Endothelial cell of hepatic sinusoid (primary cell): ENCODE measurements at regions not wholly inside any gene's neighbourhood (a gene's known extent, or its start where the extent isn't known, plus 50 kb on each side); places are given as distances from the start of the nearest gene placed in this dataset.

Experiments
- in situ Hi-C: cut with HindIII; loops from 2 replicates; pipeline ENCODE4 v1.10.0; 2017; ENCODE audit warnings: low sequenced_read_pairs

DNA sequence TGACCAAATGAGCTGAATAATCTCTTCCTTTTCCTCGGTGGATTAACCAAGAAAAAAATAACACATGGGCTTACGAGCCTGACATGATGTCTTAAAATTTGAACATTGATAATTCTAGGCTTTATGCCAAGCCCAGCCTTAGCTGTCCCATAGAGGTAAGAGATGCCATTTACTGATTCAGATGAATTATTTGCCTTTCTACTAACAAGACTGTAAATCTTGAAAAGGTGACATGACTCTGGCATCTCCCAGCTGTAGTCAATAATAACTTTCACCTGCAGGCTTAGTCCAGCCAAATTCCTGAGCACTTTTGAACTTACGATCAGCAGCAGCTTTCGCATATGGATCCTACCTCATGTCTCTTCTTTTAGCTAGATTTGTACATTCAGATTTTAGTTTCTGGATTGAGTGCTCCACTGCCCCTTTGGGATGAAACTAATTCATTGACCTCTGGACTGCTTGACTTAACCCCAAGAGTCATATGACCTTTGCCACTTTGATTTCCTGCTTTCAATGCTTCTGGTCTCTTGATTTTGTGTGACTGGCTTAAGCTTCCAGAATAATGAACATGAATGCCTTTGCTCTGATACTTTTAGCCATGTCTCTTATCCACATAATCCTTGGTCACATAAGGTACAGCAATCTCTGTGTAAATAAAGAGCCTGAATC is 876.4 kb upstream of the SLIT2 start:
- in situ Hi-C loops = no loop called here

DNA sequence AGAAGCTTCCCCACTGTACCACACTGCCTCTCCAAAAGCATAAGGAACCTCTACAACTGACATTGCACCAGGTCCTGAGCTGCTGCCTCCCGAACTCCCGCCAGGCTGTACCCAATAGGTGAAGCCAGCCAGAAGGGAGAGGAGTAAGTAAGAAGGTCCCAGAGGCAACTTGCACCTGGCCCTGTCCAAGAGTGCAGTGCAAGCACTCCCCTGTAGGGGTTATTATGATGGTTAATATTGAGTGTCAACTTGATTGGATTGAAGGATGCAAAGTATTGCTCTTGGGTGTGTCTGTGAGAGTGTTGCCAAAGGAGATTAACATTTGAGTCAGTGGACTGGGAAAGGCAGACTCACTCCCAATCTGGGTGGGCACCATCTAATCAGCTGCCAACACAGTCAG is 879.3 kb upstream of the SLIT2 start:
- in situ Hi-C loops = no loop called here

GRCh38 chr4:19368800-19369199 is 882.9 kb upstream of the SLIT2 start:
- in situ Hi-C loops = no loop called here

DNA sequence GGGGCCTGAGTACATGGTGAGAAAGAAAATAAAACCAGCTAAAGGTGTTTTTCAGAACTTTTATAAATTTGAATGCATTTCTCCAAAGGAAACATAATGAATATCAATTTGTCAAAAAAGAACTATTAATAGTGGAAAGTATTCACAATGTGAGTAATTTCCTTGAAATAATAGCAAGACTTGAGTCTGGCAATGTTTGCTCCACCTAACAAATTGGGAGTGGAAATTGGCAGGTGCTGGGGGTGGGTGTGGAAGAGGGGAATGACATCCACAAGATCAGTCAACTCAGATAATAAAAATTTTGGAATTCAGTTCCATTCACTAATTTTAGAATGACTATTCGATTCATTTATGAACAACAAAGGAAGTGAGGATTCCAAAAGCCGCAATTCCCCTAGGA is 884.8 kb upstream of the SLIT2 start:
- in situ Hi-C loops = no loop called here

GRCh38 chr4:19358015-19358414 is 893.7 kb upstream of the SLIT2 start:
- in situ Hi-C loops = no loop called here

DNA sequence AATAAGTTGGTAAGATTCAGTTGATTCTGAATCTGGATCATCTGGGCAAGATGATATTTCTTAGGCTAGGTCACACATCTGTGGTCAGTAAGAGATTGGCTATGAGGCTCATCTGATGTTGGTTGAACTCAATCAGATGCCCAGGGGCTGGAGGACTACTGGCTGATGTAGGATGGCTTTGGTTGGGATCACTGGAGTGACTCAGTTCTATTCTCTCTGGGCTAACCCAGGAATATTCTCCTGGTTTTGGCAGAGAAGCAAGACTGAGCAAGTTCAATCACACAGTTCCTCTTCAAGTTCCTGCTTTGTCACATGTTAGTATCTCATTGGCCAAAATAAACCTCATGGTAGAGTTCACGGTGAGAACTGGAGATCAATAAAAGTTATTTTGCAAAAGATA is 902.3 kb upstream of the SLIT2 start:
- in situ Hi-C loops = no loop called here

DNA sequence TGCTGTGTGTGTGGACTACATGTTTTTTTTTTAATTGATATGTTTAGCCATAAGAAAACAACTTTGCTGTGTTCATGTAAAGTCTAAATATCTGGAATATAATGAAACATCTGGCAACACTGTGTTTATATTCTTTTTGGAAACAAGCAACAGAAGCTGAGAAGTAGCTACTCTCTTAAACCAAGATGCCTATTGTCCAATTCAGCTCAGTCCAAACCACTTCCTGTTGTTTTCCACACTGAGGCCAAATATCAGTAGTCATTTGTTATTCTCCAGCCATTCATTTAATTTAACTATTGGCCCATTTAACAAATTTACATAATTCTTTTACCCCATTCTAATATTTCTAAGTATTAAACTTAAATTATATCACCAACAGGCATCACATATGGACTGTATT is 903.0 kb upstream of the SLIT2 start:
- in situ Hi-C loops = no loop called here

DNA sequence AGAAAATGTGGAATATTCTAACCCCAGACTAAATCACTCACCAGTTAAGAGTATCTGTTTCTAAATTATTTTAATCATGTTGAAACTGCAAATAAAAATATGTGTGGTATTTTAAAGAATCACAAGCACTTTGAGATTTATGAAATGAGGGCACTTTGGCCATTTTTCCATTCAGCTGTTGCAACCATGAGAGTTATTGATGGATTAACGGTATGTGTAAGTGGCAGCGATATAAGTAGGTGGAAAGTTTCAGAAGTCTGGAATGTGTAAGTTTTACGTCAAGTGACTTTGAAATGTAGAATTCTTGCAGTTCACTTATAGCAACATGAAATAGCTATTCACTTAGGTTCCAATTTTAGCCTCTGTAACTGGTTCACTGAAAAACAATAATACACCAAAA is 905.1 kb upstream of the SLIT2 start:
- in situ Hi-C loops = no loop called here

GRCh38 chr4:19329631-19330030 is 922.1 kb upstream of the SLIT2 start:
- in situ Hi-C loops = no loop called here

GRCh38 chr4:19329077-19329476 is 922.6 kb upstream of the SLIT2 start:
- in situ Hi-C loops = no loop called here

GRCh38 chr4:19327364-19327763 is 924.3 kb upstream of the SLIT2 start:
- in situ Hi-C loops = no loop called here

- in situ Hi-C loops = no loop called here
Observed at GRCh38 chr4:19324184-19324583, 927.5 kb upstream of the SLIT2 start.

DNA sequence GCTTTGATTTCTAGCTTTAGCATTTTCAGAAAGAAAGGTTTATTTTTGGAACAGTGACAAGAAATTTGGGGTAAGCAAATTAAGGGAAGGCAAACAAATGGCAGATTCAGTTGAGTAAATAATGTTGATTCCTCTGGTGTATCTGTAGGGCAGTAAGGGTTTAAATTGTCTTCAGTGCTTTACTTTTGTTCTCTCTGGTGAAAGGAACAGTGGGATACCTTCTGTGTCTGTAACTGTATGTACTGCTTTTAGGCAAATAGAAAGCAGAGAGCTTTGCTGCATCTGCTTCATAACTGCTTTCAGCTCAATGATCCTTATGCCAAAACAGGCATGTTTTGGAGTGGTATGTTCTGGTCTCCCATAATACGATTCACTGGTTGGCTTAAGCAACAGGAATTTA is 932.1 kb upstream of the SLIT2 start:
- in situ Hi-C loops = no loop called here

- in situ Hi-C loops = no loop called here
Observed at GRCh38 chr4:19317377-19317776, 934.3 kb upstream of the SLIT2 start.

- in situ Hi-C loops = no loop called here
Observed at GRCh38 chr4:19314116-19314515, 937.6 kb upstream of the SLIT2 start.

- in situ Hi-C loops = no loop called here
Observed at GRCh38 chr4:19309378-19309777, 942.3 kb upstream of the SLIT2 start.

DNA sequence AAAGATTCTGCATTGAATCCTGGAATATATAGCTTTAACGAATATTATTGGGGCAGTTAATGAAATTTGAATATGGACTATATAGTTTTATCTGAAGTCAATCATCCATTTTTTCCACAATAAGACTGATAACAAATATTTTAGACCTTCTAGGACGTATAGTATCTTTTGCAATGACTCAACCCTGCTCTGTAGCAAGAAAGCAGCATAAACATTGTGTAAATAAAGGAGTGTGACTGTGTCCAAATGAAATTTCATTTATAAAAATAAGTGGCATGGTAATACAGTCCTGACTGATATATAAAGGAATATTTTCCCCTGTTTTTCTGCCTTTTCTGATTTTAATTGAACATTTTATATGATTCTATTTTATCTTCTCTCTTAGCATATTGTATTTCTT is 947.7 kb upstream of the SLIT2 start:
- in situ Hi-C loops = no loop called here

- in situ Hi-C loops = no loop called here
Observed at GRCh38 chr4:19301527-19301926, 950.2 kb upstream of the SLIT2 start.

DNA sequence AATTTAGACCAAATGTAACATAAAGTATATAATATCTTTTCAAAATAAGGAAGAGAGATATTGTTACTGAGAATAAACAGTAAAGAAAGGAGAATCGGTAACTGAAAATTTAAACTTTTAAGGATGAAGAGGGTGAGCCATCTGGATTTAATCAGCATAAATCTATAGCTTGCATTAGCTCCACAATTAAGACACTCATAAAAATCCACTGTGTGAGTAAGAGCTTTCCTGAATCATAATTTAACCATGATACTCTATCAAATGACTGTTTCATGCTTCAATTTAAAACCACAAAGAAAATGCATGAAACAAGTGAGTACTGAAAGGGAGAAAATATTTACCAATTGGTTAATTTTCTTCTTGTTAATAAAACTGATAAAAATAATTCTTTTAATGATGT is 951.5 kb upstream of the SLIT2 start:
- in situ Hi-C loops = no loop called here

DNA sequence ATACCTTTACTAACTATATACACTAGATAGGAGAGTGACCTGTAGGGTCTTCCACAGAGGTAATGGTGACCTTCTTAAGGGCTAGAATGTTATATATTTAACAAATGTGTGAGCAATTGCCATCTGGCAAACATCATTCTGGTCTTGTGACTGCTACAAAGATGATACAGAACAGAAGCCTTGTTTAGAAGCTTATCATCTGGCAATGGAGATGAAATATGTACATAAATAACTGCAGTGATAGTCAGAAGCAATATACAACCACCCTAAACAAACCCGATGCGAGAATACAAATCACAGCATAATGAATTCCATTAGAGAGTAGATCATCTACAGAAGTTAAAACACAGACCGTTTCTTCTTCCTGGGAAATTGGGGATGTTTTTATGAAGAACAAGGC is 952.7 kb upstream of the SLIT2 start:
- in situ Hi-C loops = no loop called here

- in situ Hi-C loops = loop anchor here (5.0 kb wide), 1 partner anchor 61 kb away; no protein-coding TSS in a partner anchor
Observed at GRCh38 chr4:19293781-19294180, 957.9 kb upstream of the SLIT2 start.

GRCh38 chr4:19293080-19293479 is 958.6 kb upstream of the SLIT2 start:
- in situ Hi-C loops = loop anchor here (5.0 kb wide), 1 partner anchor 61 kb away; no protein-coding TSS in a partner anchor

DNA sequence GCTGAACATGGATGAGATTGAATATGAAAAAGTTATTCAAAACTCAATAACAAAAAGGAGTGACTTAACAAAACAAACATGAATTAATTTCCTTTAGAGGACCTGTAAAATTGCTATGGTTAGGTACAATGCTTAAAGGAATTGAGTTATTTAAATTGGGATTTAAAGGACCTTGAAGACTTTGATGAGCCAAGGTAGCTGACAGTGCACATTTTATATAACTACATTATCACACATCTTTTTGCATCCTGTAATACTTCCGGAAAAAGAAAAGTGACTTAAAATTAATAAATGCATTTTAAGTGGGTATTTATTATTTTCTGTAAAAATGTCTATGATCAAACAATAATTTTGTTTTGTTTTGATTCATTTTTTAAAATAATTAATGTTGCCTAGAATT is 964.8 kb upstream of the SLIT2 start:
- in situ Hi-C loops = no loop called here
